OCI-LY3 (cell line): ENCODE measurements at regions not wholly inside any gene's neighbourhood (a gene's known extent, or its start where the extent isn't known, plus 50 kb on each side); places are given as distances from the start of the nearest gene placed in this dataset.

Experiments used
- H2AFZ ChIP-seq: fragments of 200-600, 300-600 bp; shearing (Covaris generic); 2 replicates; pipeline ENCODE4 v1.6.0; 2014; ENCODE audit warnings: antibody characterized with exemption, low read depth, low read length
- H3K27ac ChIP-seq: fragments of 200-600, 300-600 bp; sonication (generic); 2 replicates; pipeline ENCODE4 v1.5.1; 2014; ENCODE audit warnings: mild to moderate bottlenecking, low read length, moderate library complexity, mixed read lengths
- H3K27me3 ChIP-seq: fragments of 200-600, 300-600 bp; sonication (generic); 2 replicates; pipeline ENCODE4 v1.6.1; 2014; ENCODE audit warnings: low read depth, low read length, mixed read lengths
- H3K36me3 ChIP-seq: fragments of 200-600, 300-600 bp; sonication (generic); replicated peaks from 2 replicates; pipeline ENCODE3; 2014; ENCODE audit warnings: low read depth, low read length, mixed read lengths
- H3K4me1 ChIP-seq: fragments of 300-600, 200-600 bp; sonication (generic); 2 replicates; pipeline ENCODE4 v1.6.1; 2014; ENCODE audit warnings: low read length, mixed read lengths
- H3K4me2 ChIP-seq: fragments of 200-600, 300-600 bp; sonication (generic); 2 replicates; pipeline ENCODE4 v1.6.1; 2014; ENCODE audit warnings: low read length, mixed read lengths
- H3K4me3 ChIP-seq: fragments of 300-600, 200-600 bp; sonication (generic); 2 replicates; pipeline ENCODE4 v1.5.1; 2014; ENCODE audit warnings: antibody characterized with exemption, mild to moderate bottlenecking, low read length, moderate library complexity
- H3K79me2 ChIP-seq: fragments of 300-600, 200-600 bp; shearing (Covaris generic); 2 replicates; pipeline ENCODE4 v1.6.1; 2014; ENCODE audit warnings: mild to moderate bottlenecking, low read length, mixed read lengths
- H3K9ac ChIP-seq: fragments of 300-600, 200-600 bp; shearing (Covaris generic); 2 replicates; pipeline ENCODE4 v1.6.0; 2014; ENCODE audit warnings: mild to moderate bottlenecking, low read length, moderate library complexity
- H3K9me3 ChIP-seq: fragments of 200-600, 300-600 bp; shearing (Covaris generic); 2 replicates; pipeline ENCODE4 v1.6.1; 2014; ENCODE audit warnings: low read length, mixed read lengths; ENCODE audit not compliant: insufficient read depth
- H4K20me1 ChIP-seq: fragments of 200-600, 300-600 bp; sonication (generic); 2 replicates; pipeline ENCODE4 v1.6.1; 2016; ENCODE audit warnings: low read length, mixed read lengths; ENCODE audit not compliant: insufficient read depth
- EZH2phosphoT487 ChIP-seq: fragments of 200-600 bp; shearing (Covaris generic); IDR thresholded peaks from 2 replicates; pipeline ENCODE4 v1.6.1; 2018; ENCODE audit warnings: antibody characterized with exemption, mixed run types, low read depth
- TF ChIP-seq, protein P1 (sequence below): fragments of 200-600, 300-600 bp; sonication (generic); IDR thresholded peaks from 2 replicates; pipeline ENCODE4 v1.5.1; 2014; ENCODE audit warnings: antibody characterized with exemption, low read length, low read depth

DNA sequence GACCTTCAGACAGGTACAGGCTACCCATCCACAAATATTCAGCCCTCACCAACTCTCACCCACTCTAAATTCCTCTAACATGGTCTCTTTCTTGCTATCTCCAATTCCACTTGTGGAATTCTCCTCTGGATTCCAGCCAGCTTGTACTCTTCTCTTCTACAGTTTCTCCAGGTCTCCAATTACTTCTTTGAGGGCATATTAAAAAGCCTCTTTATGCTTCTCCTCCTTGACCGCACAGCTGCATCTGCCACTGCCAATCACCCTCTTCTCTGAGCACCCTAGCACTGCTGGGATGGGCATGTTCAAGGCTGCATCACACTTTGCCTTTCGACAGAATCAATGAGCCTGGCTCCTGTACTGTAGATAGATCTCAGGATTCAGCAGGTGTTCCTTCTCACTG is 101.5 kb upstream of the ANKRD1 start:
- Histone ChIP-seq H3K27ac (no peak overlapping the region), H4K20me1 (no peaks in the 10 kb centered on the region), H3K79me2 (no peaks in the 10 kb centered on the region), H2AFZ (no peak overlapping the region), H3K36me3 (no peaks in the 10 kb centered on the region), H3K9me3 (no peaks in the 10 kb centered on the region), H3K9ac (no peak overlapping the region), H3K4me3 (no peak overlapping the region), H3K27me3 (no peaks in the 10 kb centered on the region), H3K4me2 (no peak overlapping the region), H3K4me1 (peaks cover 3% of the 10 kb centered on the region)
- TF ChIP-seq EZH2phosphoT487, result no peak
- TF ChIP-seq, protein P1, sequence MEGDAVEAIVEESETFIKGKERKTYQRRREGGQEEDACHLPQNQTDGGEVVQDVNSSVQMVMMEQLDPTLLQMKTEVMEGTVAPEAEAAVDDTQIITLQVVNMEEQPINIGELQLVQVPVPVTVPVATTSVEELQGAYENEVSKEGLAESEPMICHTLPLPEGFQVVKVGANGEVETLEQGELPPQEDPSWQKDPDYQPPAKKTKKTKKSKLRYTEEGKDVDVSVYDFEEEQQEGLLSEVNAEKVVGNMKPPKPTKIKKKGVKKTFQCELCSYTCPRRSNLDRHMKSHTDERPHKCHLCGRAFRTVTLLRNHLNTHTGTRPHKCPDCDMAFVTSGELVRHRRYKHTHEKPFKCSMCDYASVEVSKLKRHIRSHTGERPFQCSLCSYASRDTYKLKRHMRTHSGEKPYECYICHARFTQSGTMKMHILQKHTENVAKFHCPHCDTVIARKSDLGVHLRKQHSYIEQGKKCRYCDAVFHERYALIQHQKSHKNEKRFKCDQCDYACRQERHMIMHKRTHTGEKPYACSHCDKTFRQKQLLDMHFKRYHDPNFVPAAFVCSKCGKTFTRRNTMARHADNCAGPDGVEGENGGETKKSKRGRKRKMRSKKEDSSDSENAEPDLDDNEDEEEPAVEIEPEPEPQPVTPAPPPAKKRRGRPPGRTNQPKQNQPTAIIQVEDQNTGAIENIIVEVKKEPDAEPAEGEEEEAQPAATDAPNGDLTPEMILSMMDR, result no peak

DNA sequence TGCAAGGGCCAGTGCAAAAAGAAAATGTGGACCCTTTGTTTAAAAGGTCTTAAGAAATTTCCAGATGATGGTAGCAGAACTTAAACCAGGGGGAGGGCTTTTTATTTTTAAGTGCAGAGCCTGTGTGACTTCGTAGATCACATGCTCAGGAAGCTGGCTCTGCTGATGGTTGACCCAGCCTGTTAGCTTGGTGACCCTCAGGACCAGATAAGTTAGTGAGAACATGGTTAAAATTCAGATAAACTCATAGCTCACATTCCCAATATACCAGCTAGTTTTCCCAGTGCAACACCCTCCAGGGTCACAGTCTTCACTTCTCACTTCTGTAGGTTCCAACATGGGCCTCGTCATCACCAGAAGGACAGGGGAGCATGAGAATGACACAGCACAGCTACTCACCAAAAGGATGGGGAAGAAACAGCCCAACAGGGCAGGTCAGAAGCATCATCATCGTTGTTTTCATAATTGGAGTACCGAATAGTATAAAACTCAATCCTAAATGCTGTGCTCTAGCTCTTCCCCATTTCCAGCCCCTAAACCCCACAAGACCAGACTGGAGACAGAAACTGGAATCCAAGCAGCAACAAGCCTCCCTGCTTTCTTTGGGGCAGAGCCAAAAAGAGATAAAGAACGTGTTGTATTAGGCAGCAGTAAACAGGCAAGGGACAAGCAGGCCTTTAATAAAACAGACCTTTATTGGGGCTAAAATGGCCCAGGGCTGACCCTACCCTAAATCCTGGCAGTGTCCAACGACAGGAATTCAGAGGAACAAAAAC is 102.2 kb upstream of the ANKRD1 start:
- no peak overlapping the region for H3K9ac ChIP-seq
- no peaks in the 10 kb centered on the region for H3K9me3 ChIP-seq
- TF ChIP-seq, protein P1, result no peak
- no peak for TF ChIP-seq EZH2phosphoT487
- H3K27ac ChIP-seq, result no peak overlapping the region
- H3K36me3 ChIP-seq, result no peaks in the 10 kb centered on the region
- H3K79me2 ChIP-seq, result no peaks in the 10 kb centered on the region
- no peaks in the 10 kb centered on the region for H3K27me3 ChIP-seq
- no peak overlapping the region for H3K4me3 ChIP-seq
- no peaks in the 10 kb centered on the region for H3K4me1 ChIP-seq
- H2AFZ ChIP-seq, result no peak overlapping the region
- no peaks in the 10 kb centered on the region for H4K20me1 ChIP-seq
- no peak overlapping the region for H3K4me2 ChIP-seq

- Histone ChIP-seq H3K4me2 (no peak overlapping the region), H3K79me2 (no peaks in the 10 kb centered on the region), H3K27me3 (no peaks in the 10 kb centered on the region), H3K4me1 (no peaks in the 10 kb centered on the region), H3K4me3 (no peak overlapping the region), H2AFZ (no peak overlapping the region), H3K9me3 (no peaks in the 10 kb centered on the region), H3K27ac (no peak overlapping the region), H3K36me3 (no peaks in the 10 kb centered on the region), H4K20me1 (no peaks in the 10 kb centered on the region), H3K9ac (no peak overlapping the region)
- TF ChIP-seq EZH2phosphoT487, result no peak
- TF ChIP-seq, protein P1, result no peak
Observed at GRCh38 chr10:91023700-91024398, 103.0 kb upstream of the ANKRD1 start.

- Histone ChIP-seq H3K9me3 (no peaks in the 10 kb centered on the region), H3K9ac (no peak overlapping the region), H3K27me3 (no peaks in the 10 kb centered on the region), H3K27ac (no peak overlapping the region), H3K79me2 (no peaks in the 10 kb centered on the region), H4K20me1 (no peaks in the 10 kb centered on the region), H3K36me3 (no peaks in the 10 kb centered on the region), H2AFZ (no peak overlapping the region), H3K4me2 (no peak overlapping the region), H3K4me1 (no peaks in the 10 kb centered on the region), H3K4me3 (no peak overlapping the region)
- TF ChIP-seq, protein P1, result no peak
- no peak for TF ChIP-seq EZH2phosphoT487
Observed at GRCh38 chr10:91024541-91024940, 103.7 kb upstream of the ANKRD1 start.
